Hepatocyte (in vitro differentiated cells): ENCODE measurements at regions not wholly inside any gene's neighbourhood (a gene's known extent, or its start where the extent isn't known, plus 50 kb on each side); places are given as distances from the start of the nearest gene placed in this dataset.

Source experiments
- EZH2 ChIP-seq: fragments of 200-600 bp; sonication (generic); IDR thresholded peaks from 2 replicates; pipeline ENCODE4 v1.6.1; 2016; ENCODE audit warnings: antibody characterized with exemption, mild to moderate bottlenecking, borderline replicate concordance
- EZH2phosphoT487 ChIP-seq: fragments of 200-600 bp; sonication (generic); IDR thresholded peaks from one replicate; pipeline ENCODE4 v1.6.1; 2018; ENCODE audit warnings: antibody characterized with exemption, mild to moderate bottlenecking, low read depth, moderate library complexity; ENCODE audit not compliant: unreplicated experiment, severe bottlenecking
- TF ChIP-seq, protein P1 (sequence below): fragments of 200-600 bp; sonication (generic); IDR thresholded peaks from 2 replicates; pipeline ENCODE4 v1.5.1; 2016; ENCODE audit warnings: antibody characterized with exemption, mild to moderate bottlenecking; ENCODE audit not compliant: poor library complexity

- TF ChIP-seq, protein P1, sequence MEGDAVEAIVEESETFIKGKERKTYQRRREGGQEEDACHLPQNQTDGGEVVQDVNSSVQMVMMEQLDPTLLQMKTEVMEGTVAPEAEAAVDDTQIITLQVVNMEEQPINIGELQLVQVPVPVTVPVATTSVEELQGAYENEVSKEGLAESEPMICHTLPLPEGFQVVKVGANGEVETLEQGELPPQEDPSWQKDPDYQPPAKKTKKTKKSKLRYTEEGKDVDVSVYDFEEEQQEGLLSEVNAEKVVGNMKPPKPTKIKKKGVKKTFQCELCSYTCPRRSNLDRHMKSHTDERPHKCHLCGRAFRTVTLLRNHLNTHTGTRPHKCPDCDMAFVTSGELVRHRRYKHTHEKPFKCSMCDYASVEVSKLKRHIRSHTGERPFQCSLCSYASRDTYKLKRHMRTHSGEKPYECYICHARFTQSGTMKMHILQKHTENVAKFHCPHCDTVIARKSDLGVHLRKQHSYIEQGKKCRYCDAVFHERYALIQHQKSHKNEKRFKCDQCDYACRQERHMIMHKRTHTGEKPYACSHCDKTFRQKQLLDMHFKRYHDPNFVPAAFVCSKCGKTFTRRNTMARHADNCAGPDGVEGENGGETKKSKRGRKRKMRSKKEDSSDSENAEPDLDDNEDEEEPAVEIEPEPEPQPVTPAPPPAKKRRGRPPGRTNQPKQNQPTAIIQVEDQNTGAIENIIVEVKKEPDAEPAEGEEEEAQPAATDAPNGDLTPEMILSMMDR = no peak
- TF ChIP-seq EZH2 = no peak
- TF ChIP-seq EZH2phosphoT487 = no peak
Measured at GRCh38 chr18:24660956-24661355, 200.5 kb downstream of the HRH4 start.
